GM23338 (cell line): ENCODE measurements at regions not wholly inside any gene's neighbourhood (a gene's known extent, or its start where the extent isn't known, plus 50 kb on each side); places are given as distances from the start of the nearest gene placed in this dataset.
A peak's percentile ranks its signal among the peaks of the same experiment; 100 is the strongest.

ENCODE experiments used
- ATAC-seq: fragments of 200-7000 bp; cut with Tn5 transposase; 3 replicates; pipeline ENCODE4 v1.9.1; 2020
- DNase-seq: peaks from one replicate; pipeline ENCODE4 v3.0.0-alpha.2; 2015; ENCODE audit warnings: low spot score
- H2AFZ ChIP-seq: fragments of 200-600 bp; sonication (generic); 2 replicates; pipeline ENCODE4 v1.8.0; 2016; ENCODE audit warnings: antibody characterized with exemption, mild to moderate bottlenecking, moderate library complexity
- H3F3A ChIP-seq: fragments of 200-600 bp; sonication (generic); replicated peaks from 2 replicates; pipeline ENCODE4 v1.8.0; 2017; ENCODE audit warnings: antibody characterized with exemption, mixed run types, low read depth
- H3K27ac ChIP-seq: fragments of 200-600 bp; sonication (generic); 2 replicates; pipeline ENCODE4 v1.6.1; 2016; ENCODE audit warnings: low read depth
- H3K27me3 ChIP-seq: fragments of 200-600 bp; sonication (generic); 2 replicates; pipeline ENCODE4 v1.8.0; 2016; ENCODE audit warnings: mild to moderate bottlenecking, mixed run types, moderate library complexity; ENCODE audit not compliant: insufficient read depth
- H3K36me3 ChIP-seq: fragments of 200-600 bp; sonication (generic); 2 replicates; pipeline ENCODE4 v1.8.0; 2016; ENCODE audit warnings: mild to moderate bottlenecking; ENCODE audit not compliant: insufficient read depth
- H3K4me1 ChIP-seq: fragments of 200-600 bp; sonication (generic); 2 replicates; pipeline ENCODE4 v1.8.0; 2016; ENCODE audit warnings: mild to moderate bottlenecking, moderate library complexity; ENCODE audit not compliant: insufficient read depth
- H3K4me2 ChIP-seq: fragments of 200-600 bp; sonication (generic); 2 replicates; pipeline ENCODE4 v1.7.1; 2017; ENCODE audit warnings: mixed run types
- H3K4me3 ChIP-seq: fragments of 200-600 bp; sonication (generic); 2 replicates; pipeline ENCODE4 v1.6.1; 2016; ENCODE audit warnings: mixed run types
- H3K79me2 ChIP-seq: fragments of 200-600 bp; sonication (generic); replicated peaks from 2 replicates; pipeline ENCODE4 v1.8.0; 2017; ENCODE audit warnings: mild to moderate bottlenecking; ENCODE audit not compliant: insufficient read depth
- H3K9me2 ChIP-seq: fragments of 200-600 bp; sonication (generic); 2 replicates; pipeline ENCODE4 v1.8.0; 2017; ENCODE audit not compliant: insufficient read depth
- H4K20me1 ChIP-seq: fragments of 200-600 bp; sonication (generic); replicated peaks from 2 replicates; pipeline ENCODE4 v1.8.0; 2017; ENCODE audit warnings: mild to moderate bottlenecking; ENCODE audit not compliant: insufficient read depth
- H3K27ac Mint-ChIP-seq: 2 replicates; pipeline ENCODE4 v1.8.0; 2020; ENCODE audit warnings: inconsistent platforms, mild to moderate bottlenecking, moderate library complexity, mixed read lengths
- H3K27me3 Mint-ChIP-seq: 3 replicates; pipeline ENCODE4 v1.8.0; 2022; ENCODE audit warnings: low read depth, mild to moderate bottlenecking, moderate library complexity, mixed read lengths, inconsistent platforms; ENCODE audit not compliant: insufficient read depth, poor library complexity
- H3K36me3 Mint-ChIP-seq: 3 replicates; pipeline ENCODE4 v1.8.0; 2021; ENCODE audit warnings: low read depth, mild to moderate bottlenecking, inconsistent platforms, moderate library complexity, mixed read lengths
- H3K4me1 Mint-ChIP-seq: 3 replicates; pipeline ENCODE4 v1.8.0; 2020; ENCODE audit warnings: mild to moderate bottlenecking, inconsistent platforms, mixed read lengths
- H3K4me3 Mint-ChIP-seq: 3 replicates; pipeline ENCODE4 v1.8.0; 2021; ENCODE audit warnings: moderate library complexity, mild to moderate bottlenecking, inconsistent platforms, mixed read lengths
- H3K9me3 Mint-ChIP-seq: 3 replicates; pipeline ENCODE4 v1.8.0; 2020; ENCODE audit warnings: moderate library complexity, mild to moderate bottlenecking, inconsistent platforms, mixed read lengths
- CREB1 ChIP-seq: fragments of 250-450 bp; sonication (Bioruptor Pico); IDR thresholded peaks from 2 replicates; pipeline ENCODE4 v1.5.0; 2020; ENCODE audit warnings: low read depth, mild to moderate bottlenecking, moderate library complexity
- EZH2 ChIP-seq: fragments of 200-600 bp; sonication (generic); IDR thresholded peaks from one replicate; pipeline ENCODE4 v1.8.0; 2017; ENCODE audit warnings: antibody characterized with exemption, mild to moderate bottlenecking, low read depth; ENCODE audit not compliant: unreplicated experiment
- EZH2phosphoT487 ChIP-seq: fragments of 200-600 bp; sonication (generic); IDR thresholded peaks from one replicate; pipeline ENCODE4 v1.8.1; 2018; ENCODE audit warnings: antibody characterized with exemption; ENCODE audit not compliant: unreplicated experiment
- JUNB ChIP-seq: IDR thresholded peaks from one replicate; pipeline ENCODE4 v1.6.1; 2016; ENCODE audit warnings: antibody characterized with exemption; ENCODE audit not compliant: unreplicated experiment
- NANOG ChIP-seq: IDR thresholded peaks from 2 replicates; pipeline ENCODE4 v1.6.1; 2016; ENCODE audit warnings: antibody characterized with exemption, borderline replicate concordance
- POLR2AphosphoS5 ChIP-seq: IDR thresholded peaks from 2 replicates; pipeline ENCODE4 v1.6.1; 2016; ENCODE audit warnings: antibody characterized with exemption, low read depth
- REST ChIP-seq: IDR thresholded peaks from one replicate; pipeline ENCODE4 v1.6.1; 2018; ENCODE audit warnings: antibody characterized with exemption; ENCODE audit not compliant: unreplicated experiment
- STAT1 ChIP-seq: IDR thresholded peaks from one replicate; pipeline ENCODE4 v1.6.1; 2016; ENCODE audit warnings: antibody characterized with exemption; ENCODE audit not compliant: unreplicated experiment
- ZNF114 ChIP-seq: fragments of 250-450 bp; sonication (Bioruptor Pico); IDR thresholded peaks from 2 replicates; pipeline ENCODE4 v1.5.0; 2020; ENCODE audit warnings: mild to moderate bottlenecking, moderate library complexity
- ZNF331 ChIP-seq: fragments of 250-450 bp; sonication (Bioruptor Pico); IDR thresholded peaks from 2 replicates; pipeline ENCODE4 v1.5.0; 2020; ENCODE audit warnings: low read depth, mild to moderate bottlenecking, moderate library complexity
- TF ChIP-seq, protein P1 (sequence below): IDR thresholded peaks from 2 replicates; pipeline ENCODE4 v1.6.1; 2016; ENCODE audit warnings: antibody characterized with exemption
- TF ChIP-seq, protein P2 (sequence below), 2 experiments: fragments of 200-600 bp in 1 of 2; sonication (generic) in 1 of 2; conservative IDR thresholded peaks; 2 replicates each; pipeline versions ENCODE4 v1.5.1 to v1.6.1; 2016 to 2017; ENCODE audit warnings: antibody characterized with exemption in 2 of 2, low read depth in 2 of 2, mild to moderate bottlenecking in 2 of 2, moderate library complexity in 1 of 2

DNA sequence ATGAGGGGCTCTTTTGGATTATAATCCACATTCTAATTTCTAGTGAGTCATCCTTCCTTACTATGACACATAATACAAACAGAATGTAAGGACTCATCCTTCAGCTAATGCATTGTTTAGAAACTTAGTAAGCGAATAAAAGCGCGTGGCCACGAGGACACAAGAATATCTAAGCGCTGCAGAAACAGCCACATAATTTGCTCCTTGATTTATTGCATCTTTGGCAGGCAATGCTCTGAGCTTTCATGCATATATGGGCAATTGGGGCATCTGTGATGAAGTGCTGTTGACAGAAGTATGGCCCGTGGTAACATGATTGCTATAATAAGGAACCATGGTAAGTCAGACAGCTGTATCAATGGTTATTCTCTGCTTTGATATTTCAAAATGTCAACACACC lies 191.3 kb upstream of the ZNF385D start:
- Mint-ChIP-seq H3K9me3 (no peaks in the 10 kb centered on the region), H3K4me1 (no peaks in the 10 kb centered on the region), H3K27me3 (no peaks in the 10 kb centered on the region), H3K27ac (no peak overlapping the region), H3K36me3 (no peaks in the 10 kb centered on the region), H3K4me3 (no peak overlapping the region)
- H3K4me3 ChIP-seq: no peak overlapping the region
- H3K4me1 ChIP-seq: no peaks in the 10 kb centered on the region
- no peaks in the 10 kb centered on the region for H3F3A ChIP-seq
- no peak overlapping the region for H2AFZ ChIP-seq
- DNase-seq: no peak
- no peak overlapping the region for H3K4me2 ChIP-seq
- H3K27ac ChIP-seq: no peak overlapping the region
- TF ChIP-seq CREB1: no peak
- H3K9me2 ChIP-seq: no peaks in the 10 kb centered on the region
- no peaks in the 10 kb centered on the region for H4K20me1 ChIP-seq
- ATAC-seq: no peak
- no peaks in the 10 kb centered on the region for H3K27me3 ChIP-seq
- H3K79me2 ChIP-seq: no peaks in the 10 kb centered on the region
- no peaks in the 10 kb centered on the region for H3K36me3 ChIP-seq

DNA sequence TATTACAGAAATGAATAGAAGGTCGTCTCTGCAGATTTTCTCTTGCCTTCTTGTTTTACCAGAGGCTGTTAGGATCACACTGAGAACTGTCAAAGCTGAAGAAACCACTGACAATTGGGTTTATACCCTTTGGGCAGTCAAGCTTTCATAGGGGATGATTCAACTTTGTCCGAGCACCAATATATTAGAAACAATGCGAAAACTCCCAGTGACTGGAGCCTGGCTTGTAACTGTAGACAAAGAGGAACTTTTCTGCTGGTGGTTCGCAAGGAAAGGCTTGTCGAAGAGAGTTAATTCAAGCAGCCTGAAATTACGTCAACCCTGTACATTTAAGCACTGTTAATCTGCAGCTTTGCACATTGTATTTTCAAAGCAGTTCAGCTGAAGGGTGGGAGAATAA lies 193.2 kb upstream of the ZNF385D start:
- ATAC-seq (no peak), DNase-seq (no peak)
- H3K9me2 ChIP-seq: no peaks in the 10 kb centered on the region
- no peaks in the 10 kb centered on the region for H3K27me3 ChIP-seq
- no peaks in the 10 kb centered on the region for H3K36me3 ChIP-seq
- no peaks in the 10 kb centered on the region for H3K36me3 Mint-ChIP-seq
- no peaks in the 10 kb centered on the region for H4K20me1 ChIP-seq
- no peaks in the 10 kb centered on the region for H3K27me3 Mint-ChIP-seq
- peak overlapping the region; percentile 76; the same call in 1 of the 2 replicates for H2AFZ ChIP-seq
- H3K79me2 ChIP-seq: no peaks in the 10 kb centered on the region
- H3F3A ChIP-seq: no peaks in the 10 kb centered on the region
- H3K4me2 ChIP-seq: no peak overlapping the region
- H3K4me1 Mint-ChIP-seq: no peaks in the 10 kb centered on the region
- no peak overlapping the region for H3K4me3 ChIP-seq
- H3K27ac ChIP-seq: no peak overlapping the region
- H3K27ac Mint-ChIP-seq: no peak overlapping the region
- no peaks in the 10 kb centered on the region for H3K9me3 Mint-ChIP-seq
- no peak overlapping the region for H3K4me3 Mint-ChIP-seq
- H3K4me1 ChIP-seq: no peaks in the 10 kb centered on the region
- no peak for TF ChIP-seq NANOG
- TF ChIP-seq EZH2phosphoT487: no peak
- TF ChIP-seq ZNF331: no peak
- TF ChIP-seq ZNF114 (CRISPR knock-in tag): no peak
- TF ChIP-seq, protein P1, sequence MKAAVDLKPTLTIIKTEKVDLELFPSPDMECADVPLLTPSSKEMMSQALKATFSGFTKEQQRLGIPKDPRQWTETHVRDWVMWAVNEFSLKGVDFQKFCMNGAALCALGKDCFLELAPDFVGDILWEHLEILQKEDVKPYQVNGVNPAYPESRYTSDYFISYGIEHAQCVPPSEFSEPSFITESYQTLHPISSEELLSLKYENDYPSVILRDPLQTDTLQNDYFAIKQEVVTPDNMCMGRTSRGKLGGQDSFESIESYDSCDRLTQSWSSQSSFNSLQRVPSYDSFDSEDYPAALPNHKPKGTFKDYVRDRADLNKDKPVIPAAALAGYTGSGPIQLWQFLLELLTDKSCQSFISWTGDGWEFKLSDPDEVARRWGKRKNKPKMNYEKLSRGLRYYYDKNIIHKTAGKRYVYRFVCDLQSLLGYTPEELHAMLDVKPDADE: no peak
- TF ChIP-seq EZH2: no peak
- TF ChIP-seq POLR2AphosphoS5: no peak
- TF ChIP-seq, protein P2, sequence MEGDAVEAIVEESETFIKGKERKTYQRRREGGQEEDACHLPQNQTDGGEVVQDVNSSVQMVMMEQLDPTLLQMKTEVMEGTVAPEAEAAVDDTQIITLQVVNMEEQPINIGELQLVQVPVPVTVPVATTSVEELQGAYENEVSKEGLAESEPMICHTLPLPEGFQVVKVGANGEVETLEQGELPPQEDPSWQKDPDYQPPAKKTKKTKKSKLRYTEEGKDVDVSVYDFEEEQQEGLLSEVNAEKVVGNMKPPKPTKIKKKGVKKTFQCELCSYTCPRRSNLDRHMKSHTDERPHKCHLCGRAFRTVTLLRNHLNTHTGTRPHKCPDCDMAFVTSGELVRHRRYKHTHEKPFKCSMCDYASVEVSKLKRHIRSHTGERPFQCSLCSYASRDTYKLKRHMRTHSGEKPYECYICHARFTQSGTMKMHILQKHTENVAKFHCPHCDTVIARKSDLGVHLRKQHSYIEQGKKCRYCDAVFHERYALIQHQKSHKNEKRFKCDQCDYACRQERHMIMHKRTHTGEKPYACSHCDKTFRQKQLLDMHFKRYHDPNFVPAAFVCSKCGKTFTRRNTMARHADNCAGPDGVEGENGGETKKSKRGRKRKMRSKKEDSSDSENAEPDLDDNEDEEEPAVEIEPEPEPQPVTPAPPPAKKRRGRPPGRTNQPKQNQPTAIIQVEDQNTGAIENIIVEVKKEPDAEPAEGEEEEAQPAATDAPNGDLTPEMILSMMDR (conservative IDR thresholded peaks at IDR 0.05; ENCODE audit: low read depth in 2 of 2): no peak
- no peak for TF ChIP-seq STAT1
- TF ChIP-seq JUNB: no peak
- no peak for TF ChIP-seq REST
- TF ChIP-seq CREB1: no peak
